Activated naive CD4-positive, alpha-beta T cell treated with anti-CD3 and anti-CD28 coated beads, Interleukin-2, amount 50 U/mL, for 72 hours (primary cell): ENCODE measurements at regions not wholly inside any gene's neighbourhood (a gene's known extent, or its start where the extent isn't known, plus 50 kb on each side); places are given as distances from the start of the nearest gene placed in this dataset.

Source experiments
- ATAC-seq, 2 donors: fragments of 150-1000 bp; cut with Tn5 transposase; 2 replicates each; pipeline ENCODE4 v1.10.0; 2021; ENCODE audit warnings: mild to moderate bottlenecking in 2 of 2, moderate library complexity in 2 of 2
- DNase-seq, 2 donors: peaks; one replicate each; pipeline ENCODE4 v3.0.0; 2021 to 2022; ENCODE audit warnings: low spot score in 2 of 2
- H3K27ac Mint-ChIP-seq, 2 donors: one replicate each; pipeline ENCODE4 v1.8.0; 2022; ENCODE audit warnings: mild to moderate bottlenecking in 2 of 2, mixed read lengths in 2 of 2
- H3K36me3 Mint-ChIP-seq, 2 donors: one replicate each; pipeline ENCODE4 v1.8.0; 2022; ENCODE audit warnings: mixed read lengths in 2 of 2
- H3K9me3 Mint-ChIP-seq, 2 donors: one replicate each; pipeline ENCODE4 v1.8.0; 2022; ENCODE audit warnings: mixed read lengths in 2 of 2

GRCh38 chr1:229836324-229836723, 210.3 kb downstream of the URB2 start:
- no peaks in the 10 kb centered on the region for H3K36me3 Mint-ChIP-seq
- DNase-seq (no peak), ATAC-seq (no peak)
- no peaks in the 10 kb centered on the region for H3K9me3 Mint-ChIP-seq
- no peak overlapping the region for H3K27ac Mint-ChIP-seq

- no peaks in the 10 kb centered on the region for H3K36me3 Mint-ChIP-seq
- H3K9me3 Mint-ChIP-seq: no peaks in the 10 kb centered on the region
- ATAC-seq: no peak
- DNase-seq: no peak
- no peak overlapping the region for H3K27ac Mint-ChIP-seq
Measured at GRCh38 chr1:229838204-229838603, 212.2 kb downstream of the URB2 start.

DNA sequence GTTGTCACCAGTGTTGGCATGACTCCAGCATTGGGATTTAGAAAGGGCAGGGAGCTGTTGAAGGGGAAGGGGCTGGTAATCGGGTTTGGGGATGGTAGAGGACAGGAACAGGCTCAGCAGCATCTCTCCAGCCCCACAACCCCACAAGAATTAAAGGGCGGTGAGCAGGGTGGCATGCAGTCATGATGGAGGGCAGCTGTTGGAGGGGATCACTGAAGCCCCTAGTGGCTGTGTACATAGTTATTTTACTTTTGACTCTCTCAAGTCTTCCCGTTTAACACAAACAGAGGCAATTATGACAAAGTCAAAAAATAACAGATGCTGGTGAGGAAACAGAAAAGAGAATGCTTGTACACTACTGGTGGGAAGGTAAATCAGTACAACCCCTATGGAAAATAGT, 213.8 kb downstream of the URB2 start:
- H3K27ac Mint-ChIP-seq: no peak overlapping the region
- H3K36me3 Mint-ChIP-seq: no peaks in the 10 kb centered on the region
- no peak for ATAC-seq
- no peaks in the 10 kb centered on the region for H3K9me3 Mint-ChIP-seq
- DNase-seq: no peak

DNA sequence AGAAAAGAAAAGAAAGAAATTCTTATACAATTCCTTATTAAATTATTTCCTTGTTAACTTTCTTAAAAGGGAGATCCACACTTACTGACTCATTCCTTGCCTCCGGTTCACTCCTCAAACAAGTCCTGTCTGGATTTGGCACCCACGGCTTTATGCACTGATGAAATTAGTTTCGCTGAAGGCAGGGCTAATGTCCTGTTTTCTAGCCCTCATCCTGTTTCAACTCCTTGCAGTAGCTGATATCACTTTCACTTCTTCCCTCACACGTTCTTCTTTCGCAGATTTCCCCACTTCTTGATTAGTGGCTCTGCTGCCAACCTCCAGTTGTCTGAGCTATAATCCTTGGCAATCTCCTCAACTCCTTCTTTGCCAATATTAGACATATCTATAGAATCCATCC, 215.2 kb downstream of the URB2 start:
- DNase-seq (no peak), ATAC-seq (no peak)
- Mint-ChIP-seq H3K36me3 (no peaks in the 10 kb centered on the region), H3K27ac (no peak overlapping the region), H3K9me3 (no peaks in the 10 kb centered on the region)

GRCh38 chr1:229842302-229843255, 216.5 kb downstream of the URB2 start:
- ATAC-seq: no peak
- Mint-ChIP-seq H3K27ac (no peak overlapping the region), H3K36me3 (no peaks in the 10 kb centered on the region), H3K9me3 (no peaks in the 10 kb centered on the region)
- no peak for DNase-seq

DNA sequence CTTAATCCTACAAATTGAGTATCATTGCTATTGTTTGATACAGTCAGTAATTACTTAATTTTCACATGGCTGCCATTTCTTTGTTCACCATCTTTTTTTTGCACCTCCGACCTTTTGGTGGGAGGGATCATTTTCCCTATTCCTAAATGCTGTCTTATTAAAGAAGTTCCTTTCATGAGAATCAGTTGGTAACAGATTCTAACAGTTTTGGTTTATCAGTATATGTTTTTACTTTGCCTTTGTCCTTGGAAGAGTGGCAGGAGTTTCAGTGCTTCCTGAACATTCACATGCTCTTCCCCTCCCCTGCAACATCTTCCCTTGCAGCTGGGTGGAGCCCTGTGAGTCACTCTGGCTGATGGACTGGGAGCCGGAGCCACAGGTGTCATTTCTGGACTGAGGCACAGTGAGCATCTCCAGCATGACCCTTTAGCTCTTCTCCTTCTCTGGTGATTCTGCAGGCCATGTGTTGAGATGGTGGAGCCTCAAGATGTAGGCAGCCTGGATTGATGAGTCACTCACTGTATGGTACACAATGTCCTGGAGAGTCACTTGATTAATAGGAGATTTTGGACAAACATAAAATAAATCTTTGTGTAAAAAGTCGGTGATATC, 217.7 kb downstream of the URB2 start:
- H3K27ac Mint-ChIP-seq: no peak overlapping the region
- no peaks in the 10 kb centered on the region for H3K36me3 Mint-ChIP-seq
- DNase-seq (no peak), ATAC-seq (peak in 1 of 2 donors; percentile 26)
- no peaks in the 10 kb centered on the region for H3K9me3 Mint-ChIP-seq

GRCh38 chr1:229844675-229845074, 218.6 kb downstream of the URB2 start:
- Mint-ChIP-seq H3K27ac (no peak overlapping the region), H3K36me3 (no peaks in the 10 kb centered on the region), H3K9me3 (no peaks in the 10 kb centered on the region)
- DNase-seq (no peak), ATAC-seq (no peak)

GRCh38 chr1:229845410-229846138, 219.5 kb downstream of the URB2 start:
- DNase-seq (no peak), ATAC-seq (no peak)
- H3K9me3 Mint-ChIP-seq: no peaks in the 10 kb centered on the region
- no peaks in the 10 kb centered on the region for H3K36me3 Mint-ChIP-seq
- no peak overlapping the region for H3K27ac Mint-ChIP-seq

DNA sequence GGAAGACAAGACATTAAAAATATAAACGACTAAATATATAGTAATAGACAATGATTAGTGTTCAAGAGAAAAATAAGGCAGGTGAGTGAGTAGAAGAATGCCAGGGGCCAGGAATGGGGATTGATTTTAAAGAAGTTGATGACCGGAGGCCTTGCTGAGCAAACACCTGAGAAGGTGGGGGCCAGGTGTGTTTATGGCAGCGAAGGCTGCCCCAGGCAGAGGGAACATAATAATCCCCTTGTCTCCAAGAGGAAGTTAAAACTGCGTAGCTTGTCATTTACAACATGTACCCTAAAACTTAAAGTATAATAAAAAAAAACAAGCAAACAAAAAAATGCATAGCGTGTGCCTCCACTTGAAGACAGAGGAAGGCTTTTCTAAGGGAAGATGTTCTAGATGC, 220.3 kb downstream of the URB2 start:
- DNase-seq: no peak
- H3K36me3 Mint-ChIP-seq: no peaks in the 10 kb centered on the region
- H3K9me3 Mint-ChIP-seq: no peaks in the 10 kb centered on the region
- no peak for ATAC-seq
- no peak overlapping the region for H3K27ac Mint-ChIP-seq

DNA sequence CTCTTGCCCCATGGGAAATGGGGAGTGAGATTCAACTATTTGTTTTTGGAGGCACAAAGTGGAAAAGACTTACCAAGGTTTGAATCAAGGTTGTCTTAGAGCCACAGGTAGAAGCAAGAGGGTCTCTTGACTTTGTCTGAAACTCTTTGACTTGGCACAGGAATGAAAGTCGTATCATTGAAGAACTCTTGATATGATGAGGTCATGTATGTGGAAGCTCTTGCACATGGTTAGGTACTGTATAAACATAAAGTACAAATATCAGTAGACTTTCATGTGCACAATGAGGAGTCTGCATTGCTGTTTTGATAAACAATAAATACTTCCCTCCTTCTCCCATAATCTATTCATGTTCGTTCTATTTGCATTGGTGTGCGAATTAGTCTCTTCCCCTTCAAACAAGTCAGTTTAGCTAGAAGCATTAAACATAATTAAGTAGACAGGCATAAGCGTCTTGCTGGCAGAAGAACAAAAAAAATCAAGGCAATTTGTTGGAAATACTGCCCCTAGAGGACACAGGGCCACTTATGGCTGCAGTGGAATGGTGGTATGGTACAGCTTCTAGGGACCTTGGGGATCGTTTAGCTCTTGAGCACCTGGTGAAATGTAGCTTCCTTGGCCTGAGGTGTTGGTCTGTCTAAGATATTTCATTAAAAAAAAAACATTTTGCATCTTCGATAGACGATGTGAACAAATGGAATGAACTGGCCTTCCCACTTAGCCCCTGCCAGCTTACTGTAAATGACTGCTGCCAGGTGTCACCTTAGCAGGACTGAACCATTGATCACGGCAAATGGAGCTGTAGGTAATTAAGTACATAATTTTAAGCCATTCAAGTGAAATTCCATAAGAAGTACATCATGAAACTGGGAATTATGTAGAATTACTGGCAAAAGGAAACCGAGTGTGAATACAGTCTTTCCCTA, 218.0 kb upstream of the GALNT2 start:
- H3K36me3 Mint-ChIP-seq: no peaks in the 10 kb centered on the region
- H3K9me3 Mint-ChIP-seq: no peaks in the 10 kb centered on the region
- DNase-seq (no peak), ATAC-seq (no peak)
- no peak overlapping the region for H3K27ac Mint-ChIP-seq

GRCh38 chr1:229851511-229851910, 215.5 kb upstream of the GALNT2 start:
- no peak for DNase-seq
- H3K36me3 Mint-ChIP-seq: no peaks in the 10 kb centered on the region
- no peaks in the 10 kb centered on the region for H3K9me3 Mint-ChIP-seq
- ATAC-seq: no peak
- H3K27ac Mint-ChIP-seq: no peak overlapping the region

- no peaks in the 10 kb centered on the region for H3K9me3 Mint-ChIP-seq
- no peak for DNase-seq
- no peaks in the 10 kb centered on the region for H3K36me3 Mint-ChIP-seq
- no peak overlapping the region for H3K27ac Mint-ChIP-seq
- no peak for ATAC-seq
Measured at GRCh38 chr1:229853751-229854150, 213.3 kb upstream of the GALNT2 start.

GRCh38 chr1:229854620-229855019, 212.4 kb upstream of the GALNT2 start:
- H3K27ac Mint-ChIP-seq: no peak overlapping the region
- no peaks in the 10 kb centered on the region for H3K36me3 Mint-ChIP-seq
- H3K9me3 Mint-ChIP-seq: no peaks in the 10 kb centered on the region
- DNase-seq (no peak), ATAC-seq (no peak)

DNA sequence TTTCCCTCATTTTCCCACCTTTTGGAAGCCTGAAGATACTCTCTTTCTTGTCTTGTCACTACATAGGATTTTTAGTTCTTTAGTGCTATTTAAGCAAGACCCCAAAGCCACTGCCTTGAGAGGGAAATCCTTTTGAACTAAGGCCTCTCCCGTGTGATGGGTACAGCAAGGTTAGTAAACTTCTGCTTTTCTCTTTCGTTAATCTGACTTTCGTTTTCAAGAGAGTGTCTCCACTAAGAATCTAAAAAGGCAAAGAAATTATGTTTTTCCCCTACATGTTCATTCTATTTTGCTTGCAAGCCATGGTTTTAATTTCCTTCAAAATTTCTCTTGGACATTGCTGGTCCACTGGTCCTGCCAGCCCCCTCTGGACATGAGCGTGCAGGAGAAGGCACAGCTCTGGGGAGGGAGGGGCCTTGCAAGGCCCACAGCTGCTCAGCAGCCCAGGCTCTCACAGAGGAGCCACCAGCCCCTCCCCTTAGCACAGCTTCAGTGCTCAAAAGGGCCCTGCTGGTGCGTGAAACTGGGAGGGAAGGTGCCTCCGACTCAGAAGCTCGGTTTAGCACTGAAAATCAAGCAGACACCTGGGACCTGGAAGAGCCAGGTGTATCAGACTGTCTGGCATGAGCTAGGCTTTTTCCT, 210.9 kb upstream of the GALNT2 start:
- peak in 1 of 2 donors; percentile 6 for DNase-seq
- H3K9me3 Mint-ChIP-seq: no peaks in the 10 kb centered on the region

GRCh38 chr1:229857585-229857984, 209.5 kb upstream of the GALNT2 start:
- no peak overlapping the region for H3K27ac Mint-ChIP-seq
- no peaks in the 10 kb centered on the region for H3K9me3 Mint-ChIP-seq
- DNase-seq (no peak), ATAC-seq (no peak)
- no peaks in the 10 kb centered on the region for H3K36me3 Mint-ChIP-seq

More for the DNA sequence above, 210.9 kb upstream of the GALNT2 start:
- ATAC-seq: peak; percentile 72 to 76
- Mint-ChIP-seq H3K27ac (peak overlapping the region in 1 of 2 donors; percentile 34), H3K36me3 (no peaks in the 10 kb centered on the region)

- no peak for DNase-seq
- Mint-ChIP-seq H3K9me3 (no peaks in the 10 kb centered on the region), H3K27ac (no peak overlapping the region), H3K36me3 (no peaks in the 10 kb centered on the region)
- no peak for ATAC-seq
Measured at GRCh38 chr1:229859026-229859425, 208.0 kb upstream of the GALNT2 start.
